Caco-2 (cell line): ENCODE measurements at regions not wholly inside any gene's neighbourhood (a gene's known extent, or its start where the extent isn't known, plus 50 kb on each side); places are given as distances from the start of the nearest gene placed in this dataset.

Experiments
- BruUV-seq: library from RNA; stranded (reverse); fragments of 400-500 nt; replicated peaks from 2 replicates; lab custom pipeline; 2021; lab: Mats Ljungman, UMichigan
- CTCF ChIA-PET: fragments of 300-600 bp; sonication (Branson Sonifier 250); formaldehyde crosslinking; loops from one replicate; lab custom pipeline; 2022; ENCODE audit warnings: antibody characterized with exemption; lab: Charles Lee
- POLR2A ChIA-PET: fragments of 300-600 bp; sonication (Branson Sonifier 250); formaldehyde crosslinking; loops from one replicate; lab custom pipeline; 2022; ENCODE audit warnings: antibody characterized with exemption; lab: Charles Lee
- DNase-seq, 2 experiments: peaks; one replicate each; pipeline versions ENCODE4 v3.0.0 to v3.0.0-alpha.2; 2020 to 2022
- H3K27me3 ChIP-seq: replicated peaks from 2 replicates; pipeline ENCODE4 v1.6.0; 2011; ENCODE audit warnings: low read length; ENCODE audit not compliant: control insufficient read depth, insufficient read depth
- H3K36me3 ChIP-seq: 2 replicates; pipeline ENCODE4 v1.5.1; 2011; ENCODE audit warnings: low read length; ENCODE audit not compliant: control insufficient read depth, insufficient read depth
- H3K4me1 ChIP-seq: fragments of 250-450 bp; sonication (Bioruptor Pico); 2 replicates; pipeline ENCODE4 v1.5.1; 2020; ENCODE audit warnings: mild to moderate bottlenecking
- H3K4me3 ChIP-seq: 2 replicates; pipeline ENCODE4 v1.5.1; 2011; ENCODE audit warnings: low read depth, mild to moderate bottlenecking, control low read depth, low read length
- H3K9me3 ChIP-seq: fragments of 250-450 bp; sonication (Bioruptor Pico); 2 replicates; pipeline ENCODE4 v1.5.1; 2020; ENCODE audit warnings: mild to moderate bottlenecking, moderate library complexity
- H3K27ac Mint-ChIP-seq: one replicate; pipeline ENCODE4 v1.8.0; 2022; ENCODE audit warnings: mixed read lengths; ENCODE audit not compliant: unreplicated experiment
- H3K27me3 Mint-ChIP-seq: one replicate; pipeline ENCODE4 v1.8.0; 2022; ENCODE audit warnings: mixed read lengths; ENCODE audit not compliant: insufficient read depth, unreplicated experiment
- H3K36me3 Mint-ChIP-seq: one replicate; pipeline ENCODE4 v1.8.0; 2022; ENCODE audit warnings: mild to moderate bottlenecking, mixed read lengths; ENCODE audit not compliant: insufficient read depth, unreplicated experiment
- H3K4me1 Mint-ChIP-seq: one replicate; pipeline ENCODE4 v1.8.0; 2022; ENCODE audit warnings: low read depth, mixed read lengths; ENCODE audit not compliant: unreplicated experiment
- H3K4me3 Mint-ChIP-seq: one replicate; pipeline ENCODE4 v1.8.0; 2022; ENCODE audit warnings: mild to moderate bottlenecking, moderate library complexity, mixed read lengths; ENCODE audit not compliant: unreplicated experiment
- H3K9me3 Mint-ChIP-seq: one replicate; pipeline ENCODE4 v1.8.0; 2022; ENCODE audit warnings: mixed read lengths; ENCODE audit not compliant: unreplicated experiment
- CTCF ChIP-seq, 2 experiments: fragments of 200-600 bp in 1 of 2; IDR thresholded peaks; 1 replicate in 1 of 2; 2 replicates in 1 of 2; pipeline versions ENCODE4 v1.5.1 to v1.8.0; 2011 to 2022; ENCODE audit warnings: antibody characterized with exemption in 1 of 2, control low read depth in 1 of 2, inconsistent platforms in 1 of 2, low read depth in 1 of 2, low read length in 1 of 2, mild to moderate bottlenecking in 1 of 2, moderate library complexity in 1 of 2; ENCODE audit not compliant: insufficient read depth in 1 of 2, severe bottlenecking in 1 of 2, unreplicated experiment in 1 of 2
- intact Hi-C: fragments of 100-400 bp; cut with micrococcal nuclease; formaldehyde crosslinking; loops from one replicate; pipeline ENCODE4 v1.10.0; 2022; ENCODE audit not compliant: unreplicated experiment

GRCh38 chr3:28840976-28841376, 439.9 kb upstream of the RBMS3 start:
- no peaks in the 10 kb centered on the region for H3K4me1 ChIP-seq
- Mint-ChIP-seq H3K4me3 (no peak overlapping the region), H3K36me3 (no peaks in the 10 kb centered on the region), H3K27ac (no peak overlapping the region), H3K9me3 (no peaks in the 10 kb centered on the region), H3K4me1 (no peaks in the 10 kb centered on the region), H3K27me3 (peaks cover 3% of the 10 kb centered on the region)
- H3K4me3 ChIP-seq, result no peak overlapping the region
- ChIA-PET CTCF (no interaction called here), POLR2A (no interaction called here)
- intact Hi-C loops, result no loop called here
- no peaks in the 10 kb centered on the region for H3K36me3 ChIP-seq
- TF ChIP-seq CTCF (IDR thresholded peaks at IDR 0.05; ENCODE audit: insufficient read depth in 1 of 2, low read depth in 1 of 2, low read length in 1 of 2, severe bottlenecking in 1 of 2, unreplicated experiment in 1 of 2), result no peak
- H3K9me3 ChIP-seq, result no peaks in the 10 kb centered on the region
- BruUV-seq, result no TSS peak
- DNase-seq, result no peak
- no peaks in the 10 kb centered on the region for H3K27me3 ChIP-seq

- no peaks in the 10 kb centered on the region for H3K36me3 Mint-ChIP-seq
These were observed 439.4 kb upstream of the RBMS3 start for GRCh38 chr3:28841441-28841840.

GRCh38 chr3:28844298-28845005, 436.4 kb upstream of the RBMS3 start:
- intact Hi-C loops, result no loop called here
- H3K27me3 Mint-ChIP-seq, result peaks cover 7% of the 10 kb centered on the region
- no TSS peak for BruUV-seq
- Histone ChIP-seq H3K27me3 (no peaks in the 10 kb centered on the region), H3K36me3 (no peaks in the 10 kb centered on the region), H3K4me1 (no peaks in the 10 kb centered on the region), H3K9me3 (no peaks in the 10 kb centered on the region), H3K4me3 (no peak overlapping the region)
- no peaks in the 10 kb centered on the region for H3K36me3 Mint-ChIP-seq
- DNase-seq, result no peak
- CTCF ChIA-PET, result no interaction called here
- POLR2A ChIA-PET, result no interaction called here
- H3K4me1 Mint-ChIP-seq, result no peaks in the 10 kb centered on the region
- no peak overlapping the region for H3K27ac Mint-ChIP-seq
- TF ChIP-seq CTCF (IDR thresholded peaks at IDR 0.05; ENCODE audit: insufficient read depth in 1 of 2, low read depth in 1 of 2, low read length in 1 of 2, severe bottlenecking in 1 of 2, unreplicated experiment in 1 of 2), result no peak
- no peaks in the 10 kb centered on the region for H3K9me3 Mint-ChIP-seq
- H3K4me3 Mint-ChIP-seq, result no peak overlapping the region

More at GRCh38 chr3:28841441-28841840, 439.4 kb upstream of the RBMS3 start:
- Mint-ChIP-seq H3K9me3 (no peaks in the 10 kb centered on the region), H3K4me1 (no peaks in the 10 kb centered on the region), H3K27me3 (peaks cover 3% of the 10 kb centered on the region), H3K27ac (no peak overlapping the region), H3K4me3 (no peak overlapping the region)
- ChIA-PET CTCF (no interaction called here), POLR2A (no interaction called here)
- Histone ChIP-seq H3K36me3 (no peaks in the 10 kb centered on the region), H3K9me3 (no peaks in the 10 kb centered on the region), H3K4me1 (no peaks in the 10 kb centered on the region), H3K27me3 (no peaks in the 10 kb centered on the region), H3K4me3 (no peak overlapping the region)
- DNase-seq, result no peak
- intact Hi-C loops, result no loop called here
- no peak for TF ChIP-seq CTCF (IDR thresholded peaks at IDR 0.05; ENCODE audit: insufficient read depth in 1 of 2, low read depth in 1 of 2, low read length in 1 of 2, severe bottlenecking in 1 of 2, unreplicated experiment in 1 of 2)
- BruUV-seq, result no TSS peak
